ENCODE measurements at regions not wholly inside any gene's neighbourhood (a gene's known extent, or its start where the extent isn't known, plus 50 kb on each side); places are given as distances from the start of the nearest gene placed in this dataset.

DNA sequence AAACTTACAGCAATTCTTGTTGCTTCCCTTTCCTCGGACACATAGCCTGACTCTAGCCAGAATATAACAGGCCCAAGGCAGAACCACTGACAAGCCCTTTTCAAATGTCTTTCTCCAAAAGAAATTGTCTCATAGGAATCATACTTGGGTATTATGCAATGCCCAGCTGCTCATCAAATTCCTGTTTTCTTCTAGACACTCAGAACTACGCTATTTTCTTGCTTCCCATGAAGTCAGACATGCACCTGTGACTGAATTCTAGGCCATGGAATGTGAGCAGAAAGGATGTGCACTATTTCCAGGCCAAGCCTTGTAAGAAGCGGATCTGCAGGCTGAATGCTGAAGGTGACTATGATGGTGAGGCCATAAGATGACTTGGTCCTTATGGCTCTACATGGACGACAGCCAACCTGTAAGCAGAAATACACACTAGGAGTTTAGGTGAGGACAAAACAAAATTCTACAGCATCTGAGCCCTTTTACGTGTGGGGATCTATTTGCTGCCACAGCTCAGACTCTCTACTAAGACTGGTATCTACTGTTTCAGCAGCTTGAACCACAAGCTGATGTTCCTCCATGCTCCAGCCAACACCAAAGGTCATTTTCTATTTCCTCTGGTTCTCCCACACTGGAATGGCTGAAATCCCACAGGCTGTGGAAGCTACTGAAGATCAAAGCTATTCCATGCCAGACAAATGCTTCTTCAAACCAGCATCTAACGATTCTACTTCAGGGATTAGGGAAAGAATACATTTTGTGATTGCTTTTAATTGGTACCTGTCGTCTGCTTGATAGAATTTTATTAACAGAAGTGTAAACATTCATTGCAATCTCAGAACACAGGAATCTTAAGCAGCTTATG is 378.7 kb downstream of the RBM43 start:
- no peaks in the 10 kb centered on the region for H3K9me3 ChIP-seq
- no peaks in the 10 kb centered on the region for H3K4me1 ChIP-seq
- H3K27ac ChIP-seq, result no peak overlapping the region
- 69 to 78% methylated on average over 7 of the region's 7 CpGs for WGBS, 2 donors
- no peak for TF ChIP-seq CTCF (IDR thresholded peaks at IDR 0.05)
- no peak for ATAC-seq
- intact Hi-C loops (cut with DNase I), result no loop called here
- no peak for DNase-seq
- H3K36me3 ChIP-seq, result no peaks in the 10 kb centered on the region
- H3K27me3 ChIP-seq, result no peaks in the 10 kb centered on the region
- H3K4me3 ChIP-seq, result no peak overlapping the region

- Histone ChIP-seq H3K4me3 (no peak overlapping the region), H3K27ac (no peak overlapping the region), H3K9me3 (no peaks in the 10 kb centered on the region), H3K27me3 (no peaks in the 10 kb centered on the region), H3K36me3 (no peaks in the 10 kb centered on the region), H3K4me1 (peaks cover 0 to 8% (median 0%) of the 10 kb centered on the region in 9 donors)
- DNase-seq (no peak), ATAC-seq (no peak)
- 79 to 80% methylated on average over 2 of the region's 2 CpGs for WGBS, 2 donors
- TF ChIP-seq CTCF (IDR thresholded peaks at IDR 0.05), result no peak
- intact Hi-C loops (cut with DNase I), result no loop called here
These were observed 380.7 kb downstream of the RBM43 start for GRCh38 chr2:150880986-150881385.

GRCh38 chr2:150878356-150878755 is 383.3 kb downstream of the RBM43 start:
- Histone ChIP-seq H3K4me1 (peaks cover 0 to 8% (median 0%) of the 10 kb centered on the region in 9 donors), H3K9me3 (no peaks in the 10 kb centered on the region), H3K36me3 (no peaks in the 10 kb centered on the region), H3K27ac (no peak overlapping the region), H3K27me3 (no peaks in the 10 kb centered on the region), H3K4me3 (no peak overlapping the region)
- 92 to 95% methylated on average over 1 of the region's 1 CpG for WGBS, 2 donors
- ATAC-seq (no peak), DNase-seq (no peak)
- intact Hi-C loops (cut with DNase I), result no loop called here
- TF ChIP-seq CTCF (IDR thresholded peaks at IDR 0.05), result no peak

- 50% methylated on average over 5 of the region's 5 CpGs for WGBS, 2 donors
- TF ChIP-seq CTCF (IDR thresholded peaks at IDR 0.05), result no peak
- intact Hi-C loops (cut with DNase I), result no loop called here
- Histone ChIP-seq H3K27ac (no peak overlapping the region), H3K36me3 (no peaks in the 10 kb centered on the region), H3K4me3 (no peak overlapping the region), H3K27me3 (no peaks in the 10 kb centered on the region), H3K4me1 (peaks cover 0 to 8% (median 0%) of the 10 kb centered on the region in 9 donors), H3K9me3 (peaks cover 0 to 2% (median 0%) of the 10 kb centered on the region in 11 donors)
- DNase-seq (no peak), ATAC-seq (no peak)
These were observed 385.3 kb downstream of the RBM43 start for GRCh38 chr2:150876251-150876950.

Data from heart right ventricle (tissue), 16 donors.